GM06990 (cell line): ENCODE measurements at regions not wholly inside any gene's neighbourhood (a gene's known extent, or its start where the extent isn't known, plus 50 kb on each side); places are given as distances from the start of the nearest gene placed in this dataset.
"Not testable (repeated sequence)": the region's sequence is repeated elsewhere in the genome, so short reads cannot be mapped to it uniquely, and the experiment has no call there.

Source experiments
- DNase-seq: peaks from one replicate; pipeline ENCODE4 v3.0.0-alpha.2; 2011; ENCODE audit not compliant: insufficient read length; ENCODE audit errors: extremely low read depth
- H3K27me3 ChIP-seq: replicated peaks from 2 replicates; pipeline ENCODE4 v1.6.0; 2011; ENCODE audit warnings: low read length; ENCODE audit not compliant: control insufficient read depth, insufficient read depth
- H3K36me3 ChIP-seq: 2 replicates; pipeline ENCODE4 v1.5.1; 2011; ENCODE audit warnings: low read length; ENCODE audit not compliant: control insufficient read depth, insufficient read depth
- H3K4me3 ChIP-seq: replicated peaks from 2 replicates; pipeline ENCODE4 v1.5.1; 2011; ENCODE audit warnings: low read depth, mild to moderate bottlenecking, control low read depth, low read length
- CTCF ChIP-seq: IDR thresholded peaks from 2 replicates; pipeline ENCODE4 v1.5.1; 2011; ENCODE audit warnings: low read length, control low read depth, mild to moderate bottlenecking, inconsistent platforms; ENCODE audit not compliant: insufficient read depth, poor library complexity, severe bottlenecking

- no peak for TF ChIP-seq CTCF
- Histone ChIP-seq H3K27me3 (no peaks in the 10 kb centered on the region), H3K36me3 (no peaks in the 10 kb centered on the region), H3K4me3 (no peak overlapping the region)
- DNase-seq = no peak
These were observed 249.8 kb upstream of the UBASH3B start for GRCh38 chr11:122405547-122406341.

- Histone ChIP-seq H3K36me3 (no peaks in the 10 kb centered on the region), H3K4me3 (no peak overlapping the region), H3K27me3 (no peaks in the 10 kb centered on the region)
- no peak for DNase-seq
- no peak for TF ChIP-seq CTCF
These were observed 251.0 kb upstream of the UBASH3B start for GRCh38 chr11:122404571-122404970.

GRCh38 chr11:122401581-122401980 is 253.9 kb upstream of the UBASH3B start:
- not testable (repeated sequence) for H3K4me3 ChIP-seq

GRCh38 chr11:122399375-122399774 is 256.1 kb upstream of the UBASH3B start:
- TF ChIP-seq CTCF = no peak
- H3K27me3 ChIP-seq = no peaks in the 10 kb centered on the region
- H3K4me3 ChIP-seq = no peak overlapping the region
- peak; percentile 9 for DNase-seq
- no peaks in the 10 kb centered on the region for H3K36me3 ChIP-seq

More at GRCh38 chr11:122401581-122401980, 253.9 kb upstream of the UBASH3B start:
- not testable (repeated sequence) for H3K36me3 ChIP-seq, H3K27me3 ChIP-seq, DNase-seq

GRCh38 chr11:122398851-122399250 is 256.7 kb upstream of the UBASH3B start:
- H3K27me3 ChIP-seq = no peaks in the 10 kb centered on the region
- no peak for DNase-seq
- no peak for TF ChIP-seq CTCF
- no peaks in the 10 kb centered on the region for H3K36me3 ChIP-seq
- H3K4me3 ChIP-seq = no peak overlapping the region

GRCh38 chr11:122398167-122398566 is 257.4 kb upstream of the UBASH3B start:
- peak; percentile 9 for DNase-seq
- Histone ChIP-seq H3K27me3 (no peaks in the 10 kb centered on the region), H3K36me3 (no peaks in the 10 kb centered on the region), H3K4me3 (no peak overlapping the region)
- TF ChIP-seq CTCF = no peak
